ENCODE measurements at regions not wholly inside any gene's neighbourhood (a gene's known extent, or its start where the extent isn't known, plus 50 kb on each side); places are given as distances from the start of the nearest gene placed in this dataset.

DNA sequence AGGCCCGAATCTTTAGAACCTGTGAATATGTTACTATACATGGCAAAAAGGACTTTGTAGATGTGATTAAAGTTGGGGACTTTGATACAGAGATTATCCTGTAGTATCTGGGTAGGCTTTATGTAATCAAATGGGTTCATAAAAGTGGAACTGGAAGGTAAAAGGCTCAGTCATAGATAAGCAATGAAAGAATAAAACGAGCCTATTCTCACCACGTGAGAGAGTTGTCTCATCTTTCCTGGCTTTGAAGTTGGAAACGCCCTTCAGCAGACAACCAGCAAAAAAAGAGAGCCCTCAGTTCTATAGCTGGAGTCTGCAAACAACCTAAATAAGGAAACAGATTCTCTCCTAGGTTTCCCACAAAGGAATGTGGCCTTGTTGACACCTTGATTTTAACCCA is 805.8 kb upstream of the DIAPH2 start:
- Mint-ChIP-seq H3K36me3 (ENCODE audit: unreplicated experiment) (no peaks in the 10 kb centered on the region), H3K9me3 (ENCODE audit: unreplicated experiment) (peaks cover 13% of the 10 kb centered on the region), H3K27me3 (ENCODE audit: unreplicated experiment) (no peaks in the 10 kb centered on the region), H3K27ac (ENCODE audit: unreplicated experiment) (no peak overlapping the region), H3K4me1 (ENCODE audit: unreplicated experiment) (no peaks in the 10 kb centered on the region), H3K4me3 (ENCODE audit: unreplicated experiment) (no peak overlapping the region)
- TF ChIP-seq, protein P1, sequence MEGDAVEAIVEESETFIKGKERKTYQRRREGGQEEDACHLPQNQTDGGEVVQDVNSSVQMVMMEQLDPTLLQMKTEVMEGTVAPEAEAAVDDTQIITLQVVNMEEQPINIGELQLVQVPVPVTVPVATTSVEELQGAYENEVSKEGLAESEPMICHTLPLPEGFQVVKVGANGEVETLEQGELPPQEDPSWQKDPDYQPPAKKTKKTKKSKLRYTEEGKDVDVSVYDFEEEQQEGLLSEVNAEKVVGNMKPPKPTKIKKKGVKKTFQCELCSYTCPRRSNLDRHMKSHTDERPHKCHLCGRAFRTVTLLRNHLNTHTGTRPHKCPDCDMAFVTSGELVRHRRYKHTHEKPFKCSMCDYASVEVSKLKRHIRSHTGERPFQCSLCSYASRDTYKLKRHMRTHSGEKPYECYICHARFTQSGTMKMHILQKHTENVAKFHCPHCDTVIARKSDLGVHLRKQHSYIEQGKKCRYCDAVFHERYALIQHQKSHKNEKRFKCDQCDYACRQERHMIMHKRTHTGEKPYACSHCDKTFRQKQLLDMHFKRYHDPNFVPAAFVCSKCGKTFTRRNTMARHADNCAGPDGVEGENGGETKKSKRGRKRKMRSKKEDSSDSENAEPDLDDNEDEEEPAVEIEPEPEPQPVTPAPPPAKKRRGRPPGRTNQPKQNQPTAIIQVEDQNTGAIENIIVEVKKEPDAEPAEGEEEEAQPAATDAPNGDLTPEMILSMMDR (IDR thresholded peaks at IDR 0.05) = no peak
- no peak for DNase-seq (ENCODE audit: extremely low spot score, unreplicated experiment)

DNA sequence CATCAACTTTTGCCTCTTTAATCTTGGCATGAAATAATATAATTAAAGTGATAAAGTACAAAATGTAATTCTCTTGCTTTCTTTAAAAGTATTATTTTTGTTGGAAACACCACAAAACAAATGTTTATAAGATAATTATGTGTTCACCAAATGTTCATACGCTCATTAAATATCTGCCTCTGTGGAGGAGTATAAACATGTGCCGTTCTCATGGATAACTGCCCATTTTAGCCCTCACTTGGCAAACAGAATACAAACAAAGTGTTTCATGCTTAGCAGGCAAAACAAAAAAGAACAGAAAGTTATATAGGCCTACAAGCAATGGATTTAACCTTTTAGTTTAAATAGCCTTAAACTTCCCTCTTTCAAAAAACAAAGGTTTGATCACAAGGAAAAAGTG is 800.5 kb upstream of the DIAPH2 start:
- TF ChIP-seq, protein P1 (IDR thresholded peaks at IDR 0.05) = no peak
- no peak overlapping the region for H3K4me3 Mint-ChIP-seq (ENCODE audit: unreplicated experiment)
- no peak overlapping the region for H3K27ac Mint-ChIP-seq (ENCODE audit: unreplicated experiment)
- H3K36me3 Mint-ChIP-seq (ENCODE audit: unreplicated experiment) = no peaks in the 10 kb centered on the region
- DNase-seq (ENCODE audit: extremely low spot score, unreplicated experiment) = no peak
- H3K27me3 Mint-ChIP-seq (ENCODE audit: unreplicated experiment) = no peaks in the 10 kb centered on the region
- no peaks in the 10 kb centered on the region for H3K4me1 Mint-ChIP-seq (ENCODE audit: unreplicated experiment)
- peaks cover 8% of the 10 kb centered on the region for H3K9me3 Mint-ChIP-seq (ENCODE audit: unreplicated experiment)

DNA sequence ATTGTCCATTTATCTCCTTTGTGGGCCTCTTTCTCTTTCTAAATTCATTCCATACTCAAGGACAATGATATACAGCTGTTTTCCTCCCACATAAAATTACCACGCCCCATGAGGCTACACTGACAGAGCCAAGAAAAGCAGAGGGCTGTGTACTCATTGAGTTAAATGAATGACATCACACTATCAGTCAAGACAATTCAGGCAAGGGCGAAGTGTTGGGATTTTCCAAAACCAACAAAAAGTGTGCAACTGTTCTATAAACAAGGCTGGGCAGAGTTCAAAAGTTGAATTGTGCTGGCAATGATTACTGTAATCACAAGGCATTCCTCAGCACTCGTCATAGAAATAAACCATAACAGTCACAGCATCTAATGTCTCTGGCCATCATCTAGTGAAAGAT is 799.6 kb upstream of the DIAPH2 start:
- Mint-ChIP-seq H3K4me1 (ENCODE audit: unreplicated experiment) (no peaks in the 10 kb centered on the region), H3K9me3 (ENCODE audit: unreplicated experiment) (peaks cover 4% of the 10 kb centered on the region), H3K27ac (ENCODE audit: unreplicated experiment) (no peak overlapping the region), H3K27me3 (ENCODE audit: unreplicated experiment) (no peaks in the 10 kb centered on the region), H3K36me3 (ENCODE audit: unreplicated experiment) (no peaks in the 10 kb centered on the region), H3K4me3 (ENCODE audit: unreplicated experiment) (no peak overlapping the region)
- TF ChIP-seq, protein P1 (IDR thresholded peaks at IDR 0.05) = no peak
- no peak for DNase-seq (ENCODE audit: extremely low spot score, unreplicated experiment)

DNA sequence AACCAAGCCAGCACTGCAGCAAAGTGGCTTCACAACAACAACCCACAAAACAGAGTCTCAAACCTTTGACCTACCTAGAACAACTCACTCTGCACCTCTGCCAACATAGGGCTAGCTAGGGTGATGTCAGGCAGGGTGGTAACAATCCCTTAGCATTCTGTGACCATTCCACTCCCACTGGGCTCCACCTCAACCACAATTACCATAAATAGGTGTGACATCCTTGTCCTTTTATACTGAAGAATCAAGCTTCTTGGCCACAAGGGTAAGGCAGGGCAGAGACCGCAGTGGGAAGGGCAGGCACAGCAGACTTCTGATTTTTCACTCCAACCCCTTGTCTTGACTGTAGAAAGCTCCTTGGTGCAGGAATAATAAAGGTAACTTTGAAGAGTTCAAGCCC is 795.4 kb upstream of the DIAPH2 start:
- TF ChIP-seq, protein P1 (IDR thresholded peaks at IDR 0.05) = no peak
- H3K36me3 Mint-ChIP-seq (ENCODE audit: unreplicated experiment) = no peaks in the 10 kb centered on the region
- H3K9me3 Mint-ChIP-seq (ENCODE audit: unreplicated experiment) = no peaks in the 10 kb centered on the region
- H3K27me3 Mint-ChIP-seq (ENCODE audit: unreplicated experiment) = no peaks in the 10 kb centered on the region
- no peak overlapping the region for H3K4me3 Mint-ChIP-seq (ENCODE audit: unreplicated experiment)
- no peaks in the 10 kb centered on the region for H3K4me1 Mint-ChIP-seq (ENCODE audit: unreplicated experiment)
- H3K27ac Mint-ChIP-seq (ENCODE audit: unreplicated experiment) = no peak overlapping the region
- no peak for DNase-seq (ENCODE audit: extremely low spot score, unreplicated experiment)

DNA sequence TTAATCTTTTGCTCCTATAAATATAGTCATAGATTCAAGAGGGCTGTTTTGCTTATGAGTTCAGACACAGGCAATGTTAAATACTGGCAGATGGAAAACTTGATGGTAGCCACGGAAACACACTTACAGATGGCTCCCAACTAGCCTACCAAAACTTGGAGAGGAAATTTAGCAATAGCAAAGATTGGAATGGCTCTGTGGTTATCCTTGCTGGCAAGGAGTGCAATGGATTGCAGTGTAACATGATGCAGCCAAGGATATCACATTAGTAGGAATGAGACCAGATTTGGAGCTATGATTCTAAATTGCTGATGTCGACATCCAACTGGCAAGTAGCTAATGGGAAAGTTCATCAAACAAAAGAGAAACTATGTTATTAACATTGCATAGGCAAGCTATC is 791.0 kb upstream of the DIAPH2 start:
- H3K27ac Mint-ChIP-seq (ENCODE audit: unreplicated experiment) = no peak overlapping the region
- H3K4me3 Mint-ChIP-seq (ENCODE audit: unreplicated experiment) = no peak overlapping the region
- no peaks in the 10 kb centered on the region for H3K9me3 Mint-ChIP-seq (ENCODE audit: unreplicated experiment)
- no peak for DNase-seq (ENCODE audit: extremely low spot score, unreplicated experiment)
- no peaks in the 10 kb centered on the region for H3K4me1 Mint-ChIP-seq (ENCODE audit: unreplicated experiment)
- TF ChIP-seq, protein P1 (IDR thresholded peaks at IDR 0.05) = no peak
- H3K36me3 Mint-ChIP-seq (ENCODE audit: unreplicated experiment) = no peaks in the 10 kb centered on the region
- H3K27me3 Mint-ChIP-seq (ENCODE audit: unreplicated experiment) = no peaks in the 10 kb centered on the region
